ENCODE measurements at regions not wholly inside any gene's neighbourhood (a gene's known extent, or its start where the extent isn't known, plus 50 kb on each side); places are given as distances from the start of the nearest gene placed in this dataset.

- TF ChIP-seq CTCF (IDR thresholded peaks at IDR 0.05) = no peak
- TF ChIP-seq POLR2A (IDR thresholded peaks at IDR 0.05) = no peak
- no peak for TF ChIP-seq POLR2AphosphoS5 (IDR thresholded peaks at IDR 0.05)
Measured at GRCh38 chr5:174355208-174355612, 309.7 kb downstream of the NSG2 start.

Measured in gastroesophageal sphincter (tissue), 3 donors.